Stimulated activated naive CD4-positive, alpha-beta T cell treated with Interleukin-2 at 50 U/mL for 16 hours (primary cell): ENCODE measurements at regions not wholly inside any gene's neighbourhood (a gene's known extent, or its start where the extent isn't known, plus 50 kb on each side); places are given as distances from the start of the nearest gene placed in this dataset.

ENCODE experiments used
- DNase-seq: peaks from one replicate; lab custom pipeline; 2025; lab: John Stamatoyannopoulos, UW

- no peak for DNase-seq
These were observed 73.4 kb upstream of the BOD1 start for GRCh38 chr5:173689737-173690360.

- no peak for DNase-seq
These were observed 75.5 kb upstream of the BOD1 start for GRCh38 chr5:173691931-173692330.

- no peak for DNase-seq
These were observed 77.2 kb upstream of the BOD1 start for GRCh38 chr5:173693670-173694069.

DNA sequence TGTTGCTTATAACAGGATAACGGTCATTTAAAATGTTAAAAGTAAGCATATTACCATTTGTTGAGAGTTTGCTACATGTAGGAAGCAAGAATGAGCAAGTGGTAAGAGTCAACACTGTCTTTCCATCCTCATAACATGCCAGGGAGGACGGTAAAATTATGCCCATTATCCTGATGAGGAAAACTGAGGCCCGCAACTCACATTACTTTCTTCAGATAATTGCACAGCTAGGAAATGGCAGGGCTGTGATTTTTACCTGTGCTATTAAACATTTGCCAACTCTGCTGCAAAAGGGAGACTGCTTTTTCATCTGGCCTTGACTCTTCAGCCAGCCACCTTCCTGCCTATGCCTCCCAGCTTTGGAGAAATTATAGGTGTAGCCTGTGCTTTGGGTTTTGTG, 79.8 kb upstream of the BOD1 start:
- DNase-seq, result no peak

GRCh38 chr5:173697931-173698579, 81.6 kb upstream of the BOD1 start:
- DNase-seq, result no peak

DNA sequence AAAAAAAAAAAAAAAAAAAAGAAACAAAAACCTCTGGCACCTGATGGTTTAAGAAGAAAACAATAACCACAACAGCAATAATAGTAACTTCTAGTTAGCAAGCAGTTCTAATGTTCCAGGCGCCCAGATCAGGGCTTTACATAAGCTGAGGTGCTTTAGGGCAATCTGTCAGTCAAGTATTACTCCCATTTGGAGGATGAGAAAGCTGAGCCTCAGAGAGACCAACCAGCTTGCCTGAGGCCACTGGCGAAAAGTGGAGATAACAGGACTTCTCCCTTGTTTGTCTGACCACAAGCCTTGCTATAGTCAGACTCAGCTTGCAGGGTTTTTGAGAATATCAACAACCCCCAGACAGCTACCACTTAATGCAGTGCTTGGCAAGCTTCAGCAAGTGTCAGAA, 83.5 kb upstream of the BOD1 start:
- no peak for DNase-seq

DNA sequence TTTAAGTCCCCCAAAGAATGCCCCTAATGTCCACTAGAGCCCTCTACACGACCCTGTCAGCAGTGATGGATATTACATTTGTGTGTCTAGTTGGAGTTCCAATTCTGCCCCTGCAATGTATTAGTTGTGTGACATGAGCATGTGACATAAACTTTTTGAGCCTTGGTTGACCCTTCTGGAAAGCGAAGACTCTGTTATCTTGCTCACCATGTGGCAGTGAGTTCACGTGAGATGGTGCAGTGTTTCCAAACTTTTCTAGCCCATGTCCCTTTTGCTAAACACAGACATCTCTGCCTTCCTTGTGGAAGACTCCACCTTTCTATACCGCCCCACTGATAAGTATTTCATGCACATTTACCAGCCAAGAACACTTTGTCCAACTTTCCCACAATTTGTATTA, 87.0 kb upstream of the BOD1 start:
- DNase-seq, result no peak

- no peak for DNase-seq
These were observed 88.4 kb upstream of the BOD1 start for GRCh38 chr5:173704615-173705511.

- no peak for DNase-seq
These were observed 89.1 kb upstream of the BOD1 start for GRCh38 chr5:173705512-173706044.

DNA sequence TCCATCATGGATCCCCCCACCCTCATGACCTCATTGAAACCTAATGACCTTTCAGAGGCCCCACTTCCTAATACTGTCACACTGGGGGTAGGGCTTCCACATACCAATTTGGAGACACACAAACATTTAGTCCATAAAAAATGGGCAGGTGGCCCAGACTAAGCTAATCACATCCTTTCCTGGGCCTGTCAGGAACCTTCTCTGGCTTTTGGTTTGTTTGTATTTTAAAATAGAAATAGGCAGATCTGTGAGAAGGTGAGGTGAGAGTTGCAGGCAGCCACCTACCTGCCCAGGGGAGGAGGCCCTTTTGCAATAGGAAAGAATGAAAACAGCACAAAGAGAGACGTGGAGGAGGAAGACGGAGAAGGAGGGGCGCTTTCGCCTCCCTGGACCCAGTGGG, 90.2 kb upstream of the BOD1 start:
- DNase-seq, result no peak

- DNase-seq, result no peak
These were observed 90.9 kb upstream of the BOD1 start for GRCh38 chr5:173707392-173707791.

DNA sequence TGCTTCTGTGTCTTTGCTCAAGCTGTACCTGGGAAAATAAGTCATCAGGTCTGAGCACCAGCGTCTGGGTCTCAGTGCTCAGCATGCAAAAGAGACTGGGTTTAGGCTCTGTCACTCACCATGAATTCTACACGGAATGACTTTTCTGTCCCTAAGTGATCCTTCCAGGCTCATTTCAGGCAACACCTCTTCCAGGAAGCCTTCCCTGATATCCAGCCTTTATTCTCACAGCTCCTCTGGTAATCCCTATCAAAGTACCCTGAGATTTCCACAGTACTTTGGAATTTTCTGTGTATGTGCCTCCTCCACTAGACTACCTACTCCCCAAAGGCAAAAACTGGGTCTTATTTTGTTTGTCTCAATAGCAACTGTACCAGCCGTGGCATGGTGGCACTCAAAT, 92.7 kb upstream of the BOD1 start:
- DNase-seq, result no peak

DNA sequence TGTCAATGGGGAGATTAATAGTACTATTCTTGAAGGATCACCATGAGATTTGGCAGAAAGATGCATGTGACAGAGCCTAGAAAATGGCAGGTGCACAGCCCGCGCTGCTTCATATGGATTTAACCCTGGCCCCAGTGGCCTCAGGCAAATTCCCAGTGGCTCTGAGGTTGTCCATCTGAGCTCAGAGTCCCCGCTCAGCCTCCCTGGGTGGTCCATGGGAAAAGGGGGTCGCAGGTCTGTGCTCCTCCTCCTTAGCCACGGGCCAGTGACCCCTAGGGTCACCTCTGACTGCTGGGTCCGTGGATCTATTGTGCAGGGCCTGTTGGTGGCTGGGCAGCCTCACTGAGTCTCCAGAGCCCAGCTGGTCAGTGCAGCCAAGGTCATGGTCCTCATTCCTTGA, 93.3 kb upstream of the BOD1 start:
- no peak for DNase-seq

DNA sequence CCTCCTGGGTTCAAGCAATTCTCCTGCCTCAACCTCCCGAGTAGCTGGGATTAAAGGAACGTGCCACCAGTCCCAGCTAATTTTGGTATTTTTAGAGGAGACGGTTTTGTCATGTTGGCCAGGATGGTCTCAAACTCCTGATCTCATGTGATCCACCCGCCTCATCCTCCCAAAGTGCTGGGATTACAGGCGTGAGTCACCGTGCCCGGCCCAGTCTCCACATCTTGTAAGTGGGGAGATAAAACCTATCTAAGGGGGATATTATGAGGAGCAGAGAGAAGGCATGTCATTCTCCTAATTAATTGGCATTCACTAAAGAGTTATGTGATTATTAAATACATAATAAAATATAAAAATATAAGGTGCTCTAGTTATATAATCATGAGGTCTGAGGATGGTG, 94.1 kb upstream of the BOD1 start:
- no peak for DNase-seq

GRCh38 chr5:173711466-173711865, 95.0 kb upstream of the BOD1 start:
- DNase-seq, result no peak

DNA sequence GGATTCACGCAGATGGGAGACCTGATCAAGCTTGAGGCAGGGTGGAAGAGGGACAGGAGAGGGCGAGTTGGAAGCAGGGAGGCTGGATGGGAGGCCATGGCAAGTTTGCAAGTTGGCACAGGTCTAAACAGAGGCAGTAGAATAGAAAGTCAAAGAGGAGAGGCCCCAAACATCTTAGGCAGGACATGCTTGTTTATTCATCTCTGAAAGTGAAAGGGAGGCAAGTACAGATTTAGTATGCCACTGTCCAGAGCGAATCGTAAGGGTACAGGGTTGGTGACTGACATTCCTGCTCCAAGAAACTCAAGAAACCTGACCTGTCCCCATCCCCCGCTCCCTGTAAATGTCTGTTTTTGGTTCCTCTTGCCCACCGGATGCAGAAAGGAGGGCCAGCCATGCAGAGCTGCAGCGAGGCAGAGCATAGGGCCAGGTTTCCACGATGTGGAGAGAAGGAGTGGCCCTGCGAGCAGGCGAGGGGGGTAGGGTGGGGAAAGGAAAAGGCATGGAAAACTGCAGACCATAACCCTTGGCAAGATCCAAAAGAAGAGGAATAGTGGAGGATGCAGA, 96.2 kb upstream of the BOD1 start:
- DNase-seq, result no peak

- DNase-seq, result no peak
These were observed 98.3 kb upstream of the BOD1 start for GRCh38 chr5:173714551-173715428.

DNA sequence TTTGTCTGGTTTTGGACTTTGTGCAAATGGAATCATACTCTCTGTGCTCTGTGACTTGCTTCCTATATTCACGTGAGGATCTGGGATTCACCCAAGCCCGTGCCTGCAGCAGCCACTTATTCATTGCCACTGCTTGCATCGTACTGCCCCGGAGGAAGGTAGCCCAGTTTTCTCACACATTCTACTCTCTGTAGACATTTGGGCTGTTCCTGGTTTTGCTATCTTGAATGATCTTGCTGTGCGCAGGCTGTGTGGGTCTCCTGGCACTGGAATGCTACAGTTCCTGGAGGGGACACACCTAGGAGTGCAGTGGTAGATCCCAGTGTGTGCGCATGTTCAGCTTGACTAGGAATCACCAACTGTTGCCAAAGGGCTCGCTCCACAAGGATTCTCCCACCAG, 99.2 kb upstream of the BOD1 start:
- DNase-seq, result no peak

DNA sequence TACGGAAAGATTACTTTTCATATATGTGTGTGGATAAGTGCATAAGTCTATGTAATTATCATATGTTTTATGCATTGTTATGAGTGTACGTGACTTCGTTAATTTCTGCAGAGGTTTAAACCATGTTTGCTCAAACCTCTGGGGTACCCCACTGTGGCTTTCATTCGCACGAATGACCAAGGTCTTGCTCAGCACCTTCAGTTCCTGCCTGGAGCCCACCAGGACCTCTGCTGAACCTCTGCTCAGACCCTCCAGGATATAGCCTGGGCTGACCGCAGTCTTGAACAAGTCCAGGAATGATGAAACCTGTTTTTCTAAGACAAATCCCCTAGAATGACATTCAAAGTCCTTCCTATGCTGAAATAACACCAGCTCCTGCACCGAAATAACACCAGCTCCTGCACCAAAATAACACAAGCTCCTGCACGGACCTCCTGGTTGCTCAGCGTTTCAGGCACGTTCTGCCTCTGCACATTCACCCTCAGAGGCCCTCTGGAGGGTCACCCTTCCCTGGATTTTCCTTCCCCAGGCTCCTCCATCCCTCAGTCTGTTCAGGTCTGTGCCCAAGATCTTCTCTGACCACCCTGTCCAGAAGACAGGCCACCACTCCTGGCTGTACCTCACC, 99.7 kb upstream of the BOD1 start:
- no peak for DNase-seq

- no peak for DNase-seq
These were observed 101.5 kb upstream of the BOD1 start for GRCh38 chr5:173717959-173718358.

- no peak for DNase-seq
These were observed 102.0 kb upstream of the BOD1 start for GRCh38 chr5:173718469-173718868.
